HCT116 (cell line): ENCODE measurements at regions not wholly inside any gene's neighbourhood (a gene's known extent, or its start where the extent isn't known, plus 50 kb on each side); places are given as distances from the start of the nearest gene placed in this dataset.

ENCODE experiments used
- ATAC-seq: fragments of 200-7000 bp; cut with Tn5 transposase; 2 replicates; pipeline ENCODE4 v1.9.1; 2020; ENCODE audit warnings: mild to moderate bottlenecking, moderate library complexity
- BruUV-seq: library from RNA; stranded (reverse); fragments of 400-500 nt; replicated peaks from 2 replicates; lab custom pipeline; 2021; lab: Mats Ljungman, UMichigan
- CTCF ChIA-PET: fragments of 300-600 bp; sonication (Branson Sonifier 250); formaldehyde crosslinking; loops from one replicate; lab custom pipeline; 2021; ENCODE audit warnings: antibody characterized with exemption; lab: Charles Lee
- POLR2A ChIA-PET: fragments of 300-600, 350-600 bp; sonication (Branson Sonifier 250); formaldehyde crosslinking; loops from one replicate; lab custom pipeline; 2021; ENCODE audit warnings: antibody characterized with exemption; lab: Charles Lee
- RAD21 ChIA-PET, 2 experiments: fragments of 300-600 bp; sonication (Branson Sonifier 250); formaldehyde crosslinking; loops; one replicate each; lab custom pipeline; 2023; ENCODE audit warnings: low total read pairs in 2 of 2; ENCODE audit not compliant: uncharacterized antibody in 2 of 2, unreplicated experiment in 2 of 2, low non-redundant PET in 1 of 2; lab: Charles Lee
- DNase-seq: peaks from one replicate; pipeline ENCODE4 v3.0.0-alpha.2; 2010; ENCODE audit warnings: low read depth, low spot score
- H2AFZ ChIP-seq: fragments of 200-600 bp; shearing (Covaris generic), sonication (generic); 2 replicates; pipeline ENCODE4 v1.6.1; 2017; ENCODE audit warnings: low read depth, mixed run types, mixed read lengths, antibody characterized with exemption, low read length; ENCODE audit not compliant: poor library complexity, severe bottlenecking
- H3K27ac ChIP-seq: 2 replicates; pipeline ENCODE4 v1.5.1; 2012; ENCODE audit warnings: low read depth, low read length
- H3K27me3 ChIP-seq: fragments of 200-600 bp; sonication (generic); 2 replicates; pipeline ENCODE4 v1.6.1; 2016; ENCODE audit warnings: mixed run types, low read length, mixed read lengths; ENCODE audit not compliant: insufficient read depth
- H3K36me3 ChIP-seq, 2 experiments: fragments of 200-500 bp in 1 of 2; fragments of 200-600 bp in 1 of 2; sonication (Bioruptor generic) in 1 of 2; sonication (generic) in 1 of 2; 2 replicates each; pipeline versions ENCODE4 v1.5.1 to v1.6.1; 2014 to 2016; ENCODE audit warnings: low read length in 2 of 2, inconsistent platforms in 1 of 2, mixed read lengths in 1 of 2, mixed run types in 1 of 2; ENCODE audit not compliant: insufficient read depth in 2 of 2, control insufficient read depth in 1 of 2
- H3K4me1 ChIP-seq, 2 experiments: fragments of 200-600 bp in 1 of 2; sonication (generic) in 1 of 2; 2 replicates each; pipeline versions ENCODE4 v1.5.1 to v1.6.1; 2012 to 2017; ENCODE audit warnings: low read length in 2 of 2, inconsistent platforms in 1 of 2, mild to moderate bottlenecking in 1 of 2, mixed read lengths in 1 of 2, mixed run types in 1 of 2, moderate library complexity in 1 of 2; ENCODE audit not compliant: insufficient read depth in 2 of 2, control insufficient read depth in 1 of 2
- H3K4me2 ChIP-seq: fragments of 200-600 bp; sonication (generic); 2 replicates; pipeline ENCODE4 v1.6.1; 2017; ENCODE audit warnings: mixed run types, low read length, mixed read lengths
- H3K4me3 ChIP-seq, 2 experiments: fragments of 200-600 bp in 1 of 2; sonication (generic) in 1 of 2; replicated peaks in 1 of 2; 2 replicates each; pipeline ENCODE4 v1.5.1; 2011 to 2016; ENCODE audit warnings: low read length in 2 of 2, control low read depth in 1 of 2, low read depth in 1 of 2, mild to moderate bottlenecking in 1 of 2, mixed read lengths in 1 of 2, mixed run types in 1 of 2
- H3K79me2 ChIP-seq: fragments of 200-600 bp; sonication (generic); 2 replicates; pipeline ENCODE4 v1.6.1; 2017; ENCODE audit warnings: mild to moderate bottlenecking, mixed run types, low read length, moderate library complexity, mixed read lengths; ENCODE audit not compliant: insufficient read depth
- H3K9ac ChIP-seq: fragments of 200-600 bp; sonication (generic); 2 replicates; pipeline ENCODE4 v1.6.1; 2016; ENCODE audit warnings: low read length, mixed read lengths
- H3K9me2 ChIP-seq: fragments of 200-600 bp; sonication (generic), shearing (Covaris generic); 2 replicates; pipeline ENCODE4 v1.6.1; 2017; ENCODE audit warnings: mixed run types, mild to moderate bottlenecking, moderate library complexity; ENCODE audit not compliant: insufficient read depth
- H3K9me3 ChIP-seq, 2 experiments: fragments of 200-500 bp in 1 of 2; fragments of 200-600 bp in 1 of 2; sonication (Bioruptor generic) in 1 of 2; sonication (generic) in 1 of 2; 2 replicates each; pipeline ENCODE4 v1.6.1; 2014 to 2017; ENCODE audit warnings: low read length in 2 of 2, mixed read lengths in 2 of 2, inconsistent platforms in 1 of 2, low read depth in 1 of 2, mild to moderate bottlenecking in 1 of 2, mixed run types in 1 of 2, moderate library complexity in 1 of 2; ENCODE audit not compliant: control insufficient read depth in 1 of 2, insufficient read depth in 1 of 2
- H4K20me1 ChIP-seq: fragments of 200-600 bp; sonication (generic), shearing (Covaris generic); 2 replicates; pipeline ENCODE4 v1.6.1; 2017; ENCODE audit warnings: mixed run types, mild to moderate bottlenecking, moderate library complexity; ENCODE audit not compliant: insufficient read depth
- EZH2 ChIP-seq: fragments of 200-600 bp; sonication (generic); IDR thresholded peaks from 2 replicates; pipeline ENCODE4 v1.6.1; 2017; ENCODE audit warnings: antibody characterized with exemption, mixed run types
- FOSL1 ChIP-seq: IDR thresholded peaks from 2 replicates; pipeline ENCODE4 v1.6.1; 2012; ENCODE audit warnings: low read depth
- POLR2AphosphoS5 ChIP-seq: IDR thresholded peaks from 2 replicates; pipeline ENCODE4 v1.6.1; 2011; ENCODE audit warnings: mild to moderate bottlenecking, low read depth, low read length, moderate library complexity
- RAD21 ChIP-seq: IDR thresholded peaks from 2 replicates; pipeline ENCODE4 v1.6.1; 2012; ENCODE audit warnings: low read depth, mild to moderate bottlenecking
- SIN3A ChIP-seq: IDR thresholded peaks from 2 replicates; pipeline ENCODE4 v1.6.1; 2012; ENCODE audit warnings: low read depth
- SP1 ChIP-seq: IDR thresholded peaks from 2 replicates; pipeline ENCODE4 v1.6.1; 2012; ENCODE audit warnings: low read depth
- ZFX ChIP-seq: fragments of 450-650 bp; IDR thresholded peaks from 2 replicates; pipeline ENCODE4 v1.6.1; 2017
- ZNF274 ChIP-seq: fragments of 200-500 bp; sonication (Bioruptor generic); IDR thresholded peaks from 2 replicates; pipeline ENCODE4 v1.6.1; 2014; ENCODE audit warnings: mild to moderate bottlenecking, low read depth, low read length, inconsistent platforms
- intact Hi-C: fragments of 100-400 bp; cut with micrococcal nuclease; formaldehyde crosslinking; loops from 2 replicates; pipeline ENCODE4 v1.10.0; 2022

- no peak for TF ChIP-seq EZH2
These were observed 57.5 kb upstream of the VSTM5 start (continued) for GRCh38 chr11:93907901-93908300.

- intact Hi-C loops: no loop called here
- Histone ChIP-seq H2AFZ (peak overlapping the region; percentile 32), H3K9me3 (no peaks in the 10 kb centered on the region), H3K27me3 (no peaks in the 10 kb centered on the region), H3K4me1 (peaks cover 0 to 10% of the 10 kb centered on the region in 2 experiments; a peak in 2 of 4 replicates), H3K27ac (no peak overlapping the region), H3K4me3 (no peak overlapping the region), H3K36me3 (no peaks in the 10 kb centered on the region), H4K20me1 (no peaks in the 10 kb centered on the region), H3K4me2 (peak overlapping the region; percentile 17), H3K9ac (no peak overlapping the region), H3K9me2 (no peaks in the 10 kb centered on the region), H3K79me2 (no peaks in the 10 kb centered on the region)
- POLR2A ChIA-PET: no interaction called here
- DNase-seq (no peak), ATAC-seq (peak; percentile 75)
- TF ChIP-seq ZNF274: no peak
- no peak for TF ChIP-seq FOSL1
- no peak for TF ChIP-seq ZFX
- CTCF ChIA-PET: no interaction called here
- RAD21 ChIA-PET: no interaction called here
- no TSS peak for BruUV-seq
These were observed 58.3 kb upstream of the VSTM5 start for GRCh38 chr11:93908689-93909088.

- Histone ChIP-seq H3K9me2 (no peaks in the 10 kb centered on the region), H3K4me3 (no peak overlapping the region), H3K27me3 (no peaks in the 10 kb centered on the region), H2AFZ (no peak overlapping the region), H3K9me3 (peaks cover 0 to 6% of the 10 kb centered on the region in 2 experiments; a peak in 1 of 4 replicates), H3K4me2 (no peak overlapping the region), H4K20me1 (no peaks in the 10 kb centered on the region), H3K79me2 (no peaks in the 10 kb centered on the region), H3K4me1 (no peaks in the 10 kb centered on the region), H3K27ac (no peak overlapping the region), H3K9ac (no peak overlapping the region), H3K36me3 (no peaks in the 10 kb centered on the region)
- ChIA-PET RAD21 (no interaction called here), CTCF (no interaction called here), POLR2A (no interaction called here)
- ATAC-seq (no peak), DNase-seq (no peak)
- BruUV-seq: no TSS peak
- TF ChIP-seq SP1 (no peak), POLR2AphosphoS5 (no peak), RAD21 (no peak), FOSL1 (no peak), SIN3A (no peak)
- intact Hi-C loops: no loop called here
These were observed 67.3 kb upstream of the VSTM5 start for GRCh38 chr11:93917673-93918072.
